ENCODE measurements at regions not wholly inside any gene's neighbourhood (a gene's known extent, or its start where the extent isn't known, plus 50 kb on each side); places are given as distances from the start of the nearest gene placed in this dataset.
"Not testable (repeated sequence)": the region's sequence is repeated elsewhere in the genome, so short reads cannot be mapped to it uniquely, and the experiment has no call there.

GRCh38 chrX:56343219-56343618 is 111.1 kb downstream of the KLF8 start:
- DNase-seq (ENCODE audit: low spot score), result peak; percentile 0

- no peak for DNase-seq (ENCODE audit: low spot score)
These were observed 111.5 kb downstream of the KLF8 start for GRCh38 chrX:56343664-56344063.

GRCh38 chrX:56358145-56358544 is 126.0 kb downstream of the KLF8 start:
- not testable (repeated sequence) for DNase-seq (ENCODE audit: low spot score)

- not testable (repeated sequence) for DNase-seq (ENCODE audit: low spot score)
These were observed 133.0 kb downstream of the KLF8 start for GRCh38 chrX:56365171-56365570.

GRCh38 chrX:56366901-56367300 is 134.7 kb downstream of the KLF8 start:
- DNase-seq (ENCODE audit: low spot score), result no peak

- no peak for DNase-seq (ENCODE audit: low spot score)
These were observed 136.8 kb downstream of the KLF8 start for GRCh38 chrX:56368962-56369361.

- not testable (repeated sequence) for DNase-seq (ENCODE audit: low spot score)
These were observed 148.0 kb downstream of the KLF8 start for GRCh38 chrX:56379984-56380780.

GRCh38 chrX:56382278-56382677 is 150.1 kb downstream of the KLF8 start:
- DNase-seq (ENCODE audit: low spot score), result no peak

GRCh38 chrX:56385336-56385735 is 153.2 kb downstream of the KLF8 start:
- no peak for DNase-seq (ENCODE audit: low spot score)

GRCh38 chrX:56385960-56386359 is 153.8 kb downstream of the KLF8 start:
- no peak for DNase-seq (ENCODE audit: low spot score)

- no peak for DNase-seq (ENCODE audit: low spot score)
These were observed 165.5 kb downstream of the KLF8 start for GRCh38 chrX:56397636-56398035.

- DNase-seq (ENCODE audit: low spot score), result no peak
These were observed 161.2 kb upstream of the UBQLN2 start for GRCh38 chrX:56402207-56402606.

GRCh38 chrX:56429581-56429980 is 133.8 kb upstream of the UBQLN2 start:
- DNase-seq (ENCODE audit: low spot score), result no peak

- DNase-seq (ENCODE audit: low spot score), result not testable (repeated sequence)
These were observed 111.4 kb upstream of the UBQLN2 start for GRCh38 chrX:56451981-56452380.

GRCh38 chrX:56462389-56462788 is 101.0 kb upstream of the UBQLN2 start:
- DNase-seq (ENCODE audit: low spot score), result no peak

GRCh38 chrX:56468441-56468840 is 95.0 kb upstream of the UBQLN2 start:
- DNase-seq (ENCODE audit: low spot score), result no peak

GRCh38 chrX:56494923-56495322 is 68.5 kb upstream of the UBQLN2 start:
- DNase-seq (ENCODE audit: low spot score), result not testable (repeated sequence)

GRCh38 chrX:56498756-56499155 is 64.7 kb upstream of the UBQLN2 start:
- DNase-seq (ENCODE audit: low spot score), result no peak

- no peak for DNase-seq (ENCODE audit: low spot score)
These were observed 64.1 kb upstream of the UBQLN2 start for GRCh38 chrX:56499372-56499771.

GRCh38 chrX:56503941-56504673 is 59.3 kb upstream of the UBQLN2 start:
- no peak for DNase-seq (ENCODE audit: low spot score)

- DNase-seq (ENCODE audit: low spot score), result no peak
These were observed 57.6 kb upstream of the UBQLN2 start for GRCh38 chrX:56505866-56506265.
